K562 (cell line): ENCODE measurements at regions not wholly inside any gene's neighbourhood (a gene's known extent, or its start where the extent isn't known, plus 50 kb on each side); places are given as distances from the start of the nearest gene placed in this dataset.

Experiments used
- RAD21 ChIP-seq, 2 experiments: fragments of 250-450 bp in 1 of 2; fragments of 450-650 bp in 1 of 2; sonication (Bioruptor Pico) in 1 of 2; formaldehyde crosslinking in 1 of 2; IDR thresholded peaks in 1 of 2; conservative IDR thresholded peaks in 1 of 2; 2 replicates each; pipeline versions ENCODE4 v1.4.0 to v1.8.0; 2020 to 2022; ENCODE audit warnings: mild to moderate bottlenecking in 2 of 2, moderate library complexity in 1 of 2
- SMAD3 ChIP-seq: fragments of 450-650 bp; formaldehyde crosslinking; conservative IDR thresholded peaks from 2 replicates; pipeline ENCODE4 v1.4.0; 2020; ENCODE audit warnings: mild to moderate bottlenecking
- TF ChIP-seq, protein P1 (sequence below), 2 experiments: fragments of 450-650 bp in 1 of 2; sonication (generic) in 1 of 2; formaldehyde crosslinking in 1 of 2; IDR thresholded peaks; 2 replicates each; pipeline versions ENCODE4 v1.7.1 to v1.9.0; 2016 to 2022; ENCODE audit warnings: inconsistent platforms in 1 of 2, mild to moderate bottlenecking in 1 of 2, missing genetic modification reagents in 1 of 2

DNA sequence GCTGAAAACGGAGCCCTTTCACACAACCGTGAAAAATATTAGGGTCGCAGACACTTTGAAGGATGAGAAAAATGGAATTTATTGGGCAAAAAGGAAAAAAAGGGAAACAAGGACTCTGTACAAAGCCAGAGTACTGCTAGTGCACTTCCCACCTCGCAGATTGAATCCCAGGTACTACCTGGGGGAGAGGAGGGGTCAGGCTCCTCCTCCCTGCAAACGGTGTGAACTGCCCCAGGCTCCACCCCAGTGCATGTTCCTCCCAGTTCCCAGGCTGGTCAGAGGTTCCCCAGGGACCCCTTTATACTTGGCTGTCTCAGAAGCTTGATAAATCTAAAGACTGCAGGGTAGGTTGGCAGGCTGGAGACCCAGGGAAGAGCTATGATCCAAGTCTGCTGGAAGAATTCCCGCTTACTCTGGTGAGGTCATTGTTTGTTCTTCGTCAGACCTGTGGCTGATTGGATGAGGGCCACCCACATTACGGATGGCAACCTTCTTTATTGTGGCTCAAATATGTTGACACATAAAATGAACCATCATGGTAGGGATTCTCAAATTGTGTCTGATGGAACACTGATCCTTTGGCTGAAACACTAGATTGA lies 290.4 kb upstream of the POU3F3 start:
- TF ChIP-seq RAD21 (CRISPR knock-in tag; conservative IDR thresholded peaks at IDR 0.05 in 1 of 2, IDR thresholded peaks at IDR 0.05 in 1 of 2), result no peak
- TF ChIP-seq, protein P1, sequence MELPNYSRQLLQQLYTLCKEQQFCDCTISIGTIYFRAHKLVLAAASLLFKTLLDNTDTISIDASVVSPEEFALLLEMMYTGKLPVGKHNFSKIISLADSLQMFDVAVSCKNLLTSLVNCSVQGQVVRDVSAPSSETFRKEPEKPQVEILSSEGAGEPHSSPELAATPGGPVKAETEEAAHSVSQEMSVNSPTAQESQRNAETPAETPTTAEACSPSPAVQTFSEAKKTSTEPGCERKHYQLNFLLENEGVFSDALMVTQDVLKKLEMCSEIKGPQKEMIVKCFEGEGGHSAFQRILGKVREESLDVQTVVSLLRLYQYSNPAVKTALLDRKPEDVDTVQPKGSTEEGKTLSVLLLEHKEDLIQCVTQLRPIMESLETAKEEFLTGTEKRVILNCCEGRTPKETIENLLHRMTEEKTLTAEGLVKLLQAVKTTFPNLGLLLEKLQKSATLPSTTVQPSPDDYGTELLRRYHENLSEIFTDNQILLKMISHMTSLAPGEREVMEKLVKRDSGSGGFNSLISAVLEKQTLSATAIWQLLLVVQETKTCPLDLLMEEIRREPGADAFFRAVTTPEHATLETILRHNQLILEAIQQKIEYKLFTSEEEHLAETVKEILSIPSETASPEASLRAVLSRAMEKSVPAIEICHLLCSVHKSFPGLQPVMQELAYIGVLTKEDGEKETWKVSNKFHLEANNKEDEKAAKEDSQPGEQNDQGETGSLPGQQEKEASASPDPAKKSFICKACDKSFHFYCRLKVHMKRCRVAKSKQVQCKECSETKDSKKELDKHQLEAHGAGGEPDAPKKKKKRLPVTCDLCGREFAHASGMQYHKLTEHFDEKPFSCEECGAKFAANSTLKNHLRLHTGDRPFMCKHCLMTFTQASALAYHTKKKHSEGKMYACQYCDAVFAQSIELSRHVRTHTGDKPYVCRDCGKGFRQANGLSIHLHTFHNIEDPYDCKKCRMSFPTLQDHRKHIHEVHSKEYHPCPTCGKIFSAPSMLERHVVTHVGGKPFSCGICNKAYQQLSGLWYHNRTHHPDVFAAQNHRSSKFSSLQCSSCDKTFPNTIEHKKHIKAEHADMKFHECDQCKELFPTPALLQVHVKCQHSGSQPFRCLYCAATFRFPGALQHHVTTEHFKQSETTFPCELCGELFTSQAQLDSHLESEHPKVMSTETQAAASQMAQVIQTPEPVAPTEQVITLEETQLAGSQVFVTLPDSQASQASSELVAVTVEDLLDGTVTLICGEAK (IDR thresholded peaks at IDR 0.05), result no peak
- TF ChIP-seq, protein P1 (CRISPR knock-in tag; IDR thresholded peaks at IDR 0.05), result no peak
- TF ChIP-seq SMAD3 (CRISPR knock-in tag), result no peak
